Midbrain (tissue), 1 donor: ENCODE measurements at regions not wholly inside any gene's neighbourhood (a gene's known extent, or its start where the extent isn't known, plus 50 kb on each side); places are given as distances from the start of the nearest gene placed in this dataset.
"Not testable (repeated sequence)": the region's sequence is repeated elsewhere in the genome, so short reads cannot be mapped to it uniquely, and the experiment has no call there.

ENCODE experiments used
- DNase-seq: peaks from one replicate; lab custom pipeline; 2025; lab: John Stamatoyannopoulos, UW

DNA sequence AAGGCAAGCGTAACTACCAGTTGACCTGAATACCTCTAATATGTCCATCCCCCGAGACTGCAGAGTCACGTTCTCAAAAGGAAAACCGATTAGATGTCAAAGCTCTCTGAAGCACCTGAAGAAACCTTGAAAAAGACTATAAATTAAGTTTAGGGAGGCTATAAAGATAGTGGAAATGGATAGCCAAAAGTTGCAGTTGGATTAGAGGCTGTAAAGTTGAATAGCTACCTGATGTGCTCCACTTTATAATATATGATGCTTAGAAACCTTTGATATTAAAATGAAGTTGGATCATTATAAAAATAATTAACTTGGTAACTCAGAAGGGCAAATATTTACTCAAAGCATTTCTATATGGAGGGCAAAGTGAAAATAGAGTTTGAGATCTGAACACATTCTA lies 506.6 kb upstream of the AGA start:
- no peak for DNase-seq

- DNase-seq = no peak
Observed at GRCh38 chr4:177951026-177951425, 508.8 kb upstream of the AGA start.

- DNase-seq = no peak
Observed at GRCh38 chr4:177952723-177953122, 510.5 kb upstream of the AGA start.

- no peak for DNase-seq
Observed at GRCh38 chr4:177957596-177958360, 515.5 kb upstream of the AGA start.

GRCh38 chr4:177960566-177960965 lies 518.3 kb upstream of the AGA start:
- no peak for DNase-seq

- no peak for DNase-seq
Observed at GRCh38 chr4:177961761-177962380, 519.6 kb upstream of the AGA start.

- no peak for DNase-seq
Observed at GRCh38 chr4:177964061-177964460, 521.8 kb upstream of the AGA start.

DNA sequence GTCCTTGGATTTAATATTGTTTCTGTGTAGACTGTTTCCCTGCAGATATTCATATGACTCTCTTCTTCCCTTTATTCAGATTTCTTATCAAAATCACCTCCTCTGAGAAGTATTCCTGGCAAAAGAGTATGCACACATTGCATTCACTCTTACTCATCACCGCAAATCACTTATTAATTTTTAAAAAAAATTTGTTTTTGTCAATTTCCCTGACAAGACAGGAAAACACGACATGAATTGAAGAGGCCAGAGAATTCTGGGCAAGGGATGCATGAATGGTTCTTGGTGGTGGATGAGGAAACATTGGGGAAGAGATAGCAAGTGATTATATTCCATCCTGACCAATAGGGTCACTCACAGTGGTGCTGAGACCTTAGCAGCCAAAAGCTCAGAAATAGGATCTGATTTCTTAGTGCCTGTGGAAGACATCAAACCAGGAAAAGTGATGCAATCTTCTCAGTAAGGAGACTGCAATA lies 522.5 kb upstream of the AGA start:
- DNase-seq = no peak

DNA sequence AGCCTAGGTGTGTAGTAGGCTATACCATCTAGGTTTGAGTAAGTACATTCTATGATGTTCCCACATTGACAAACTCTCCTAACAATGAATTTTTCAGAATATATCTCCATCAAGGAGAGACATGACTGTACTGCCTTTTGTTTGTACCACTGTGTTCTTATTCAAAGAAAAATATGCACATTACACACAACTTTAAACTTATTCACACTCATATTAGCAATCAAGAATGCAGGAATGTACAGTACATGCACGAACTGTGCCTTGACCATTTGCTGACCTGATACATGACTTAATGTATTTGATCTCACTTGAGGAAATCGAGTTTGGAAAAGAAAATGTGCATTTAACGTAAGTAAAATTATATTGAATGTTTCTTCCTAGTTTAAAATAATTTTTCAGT lies 525.1 kb upstream of the AGA start:
- DNase-seq = no peak

GRCh38 chr4:177968817-177969442 lies 526.7 kb upstream of the AGA start:
- DNase-seq = no peak

GRCh38 chr4:177974461-177974860 lies 532.2 kb upstream of the AGA start:
- no peak for DNase-seq

DNA sequence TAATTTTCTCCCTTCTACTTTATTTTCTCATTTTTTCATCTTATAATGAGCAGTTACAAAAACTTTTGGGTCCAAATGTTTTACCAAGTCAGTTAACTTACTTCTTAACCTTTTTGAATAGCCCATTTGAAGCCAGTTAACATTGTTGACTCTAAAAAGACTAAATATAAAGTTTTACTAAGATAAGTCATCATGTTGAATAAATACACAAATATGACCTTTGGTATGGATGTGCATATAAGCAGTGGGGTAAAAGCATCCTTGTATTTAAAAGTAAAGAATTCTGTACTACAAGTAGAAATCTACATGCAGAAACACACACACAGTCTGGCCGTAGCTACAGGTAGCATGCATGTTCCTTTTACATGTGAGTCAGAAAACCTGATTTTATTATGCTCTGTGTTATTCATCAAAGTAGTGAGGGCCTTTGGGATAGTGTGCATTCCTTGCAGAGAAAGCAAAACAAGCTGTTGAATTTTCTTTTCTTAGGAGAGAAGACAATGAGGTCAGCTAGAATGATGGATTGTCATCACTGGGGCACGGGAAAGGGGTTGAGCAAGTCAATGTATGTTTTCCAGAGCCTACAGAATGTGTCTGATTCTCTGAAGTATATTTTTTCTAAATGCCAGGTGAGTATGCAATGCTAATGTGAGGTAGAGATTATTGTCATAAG lies 533.2 kb upstream of the AGA start:
- no peak for DNase-seq

- no peak for DNase-seq
Observed at GRCh38 chr4:177986236-177986635, 544.0 kb upstream of the AGA start.

DNA sequence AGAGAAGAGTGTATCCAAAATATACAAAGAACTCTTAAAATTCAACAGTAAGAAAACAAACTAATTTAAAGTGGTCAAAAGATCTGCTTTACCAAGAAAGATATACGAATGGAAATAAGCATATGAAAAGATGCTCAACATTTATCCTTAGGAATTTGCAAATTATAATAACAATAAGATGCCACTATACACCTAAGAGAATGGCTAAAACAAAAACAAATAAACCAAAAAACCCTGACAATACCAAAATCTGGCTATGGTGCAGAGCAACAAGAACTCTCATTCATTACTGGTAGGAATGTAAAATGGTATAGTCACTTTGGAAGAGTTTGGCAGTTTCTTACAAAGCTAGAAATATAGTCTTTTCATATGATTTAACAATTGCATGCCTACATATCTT lies 545.7 kb upstream of the AGA start:
- no peak for DNase-seq

DNA sequence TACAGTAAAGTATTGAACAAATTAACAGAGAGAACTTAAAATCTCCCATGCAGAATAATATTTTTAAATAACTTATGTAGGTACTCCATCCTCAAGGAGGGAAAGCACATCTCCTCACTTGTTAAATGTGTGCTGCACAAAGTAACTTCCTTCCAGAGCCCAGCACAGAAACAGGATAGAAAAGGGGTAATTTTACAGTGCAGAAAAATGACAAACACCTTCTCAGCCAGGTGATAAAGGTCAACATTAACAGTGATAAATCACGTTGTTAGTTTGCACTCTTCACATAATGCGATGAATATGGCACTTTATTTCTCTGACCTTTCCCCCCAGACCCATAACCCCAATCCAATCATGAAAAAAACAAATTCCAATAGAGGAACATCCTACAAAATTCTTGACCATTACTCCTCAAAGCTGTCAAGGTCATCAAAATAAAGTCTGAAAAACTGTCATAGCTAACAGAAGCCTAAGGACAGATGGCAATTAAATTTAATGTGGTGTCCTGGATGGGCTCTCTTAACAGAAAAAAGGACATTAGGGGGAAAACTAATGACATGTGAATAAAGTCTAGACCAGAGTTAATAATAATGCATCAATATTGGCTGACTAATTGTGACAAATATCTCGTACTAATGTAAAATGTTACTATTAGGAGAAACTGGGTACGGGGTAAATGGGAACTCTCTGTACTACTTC lies 547.4 kb upstream of the AGA start:
- DNase-seq = no peak

- DNase-seq = no peak
Observed at GRCh38 chr4:178003098-178003657, 560.9 kb upstream of the AGA start.

GRCh38 chr4:178010596-178010995 lies 568.4 kb upstream of the AGA start:
- DNase-seq = no peak

- not testable (repeated sequence) for DNase-seq
Observed at GRCh38 chr4:178015046-178015445, 572.8 kb upstream of the AGA start.

GRCh38 chr4:178026999-178027398 lies 584.8 kb upstream of the AGA start:
- no peak for DNase-seq

DNA sequence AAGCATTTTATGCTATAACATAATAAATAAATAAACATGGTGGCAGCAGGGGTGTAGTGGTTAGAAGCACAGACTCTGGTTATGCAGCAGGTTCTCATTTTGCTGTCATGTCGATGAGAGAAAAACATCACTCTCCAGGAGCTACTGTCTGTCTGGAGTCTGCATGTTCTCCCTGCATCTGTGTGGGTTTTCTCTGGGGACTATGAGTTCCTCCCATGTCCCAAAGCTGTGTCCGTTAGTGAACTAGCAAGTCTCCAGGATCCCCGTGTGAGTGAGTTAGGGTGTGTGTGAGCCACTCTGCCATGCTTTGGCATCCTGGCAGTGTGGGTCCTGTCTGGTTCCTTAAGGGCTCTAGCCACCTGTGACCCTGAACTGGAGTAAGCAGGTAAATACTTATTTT lies 585.6 kb upstream of the AGA start:
- DNase-seq = no peak

GRCh38 chr4:178028481-178028880 lies 586.2 kb upstream of the AGA start:
- DNase-seq = no peak
